H9 (cell line): ENCODE measurements at regions not wholly inside any gene's neighbourhood (a gene's known extent, or its start where the extent isn't known, plus 50 kb on each side); places are given as distances from the start of the nearest gene placed in this dataset.

ENCODE experiments used
- DNase-seq: peaks from one replicate; pipeline ENCODE4 v3.0.0-alpha.2; 2017
- H2AFZ ChIP-seq: one replicate; pipeline ENCODE4 v1.6.1; 2013; ENCODE audit warnings: mild to moderate bottlenecking, low read length, control low read depth, moderate library complexity
- H2AK5ac ChIP-seq: 2 replicates; pipeline ENCODE4 v1.6.1; 2013; ENCODE audit warnings: low read length, control low read depth, mixed read lengths; ENCODE audit not compliant: insufficient read length
- H2BK120ac ChIP-seq: one replicate; pipeline ENCODE4 v1.6.1; 2013; ENCODE audit warnings: low read depth, mild to moderate bottlenecking, low read length, control low read depth, inconsistent platforms; ENCODE audit not compliant: poor library complexity, severe bottlenecking
- H2BK12ac ChIP-seq: 2 replicates; pipeline ENCODE4 v1.6.1; 2013; ENCODE audit warnings: low read length, control low read depth, mixed read lengths, low read depth; ENCODE audit not compliant: insufficient read length
- H2BK15ac ChIP-seq: 2 replicates; pipeline ENCODE4 v1.6.1; 2013; ENCODE audit warnings: low read depth, low read length, control low read depth
- H2BK20ac ChIP-seq: one replicate; pipeline ENCODE4 v1.6.1; 2013; ENCODE audit warnings: low read depth, mild to moderate bottlenecking, low read length, control low read depth, inconsistent platforms; ENCODE audit not compliant: poor library complexity, severe bottlenecking
- H2BK5ac ChIP-seq: 2 replicates; pipeline ENCODE4 v1.6.1; 2013; ENCODE audit warnings: low read length, control low read depth, mixed read lengths; ENCODE audit not compliant: insufficient read length
- H3K14ac ChIP-seq: 2 replicates; pipeline ENCODE4 v1.6.1; 2013; ENCODE audit warnings: low read length, control low read depth; ENCODE audit not compliant: insufficient read depth
- H3K18ac ChIP-seq: 2 replicates; pipeline ENCODE4 v1.6.1; 2013; ENCODE audit warnings: low read depth, mild to moderate bottlenecking, mixed read lengths, low read length, control low read depth; ENCODE audit not compliant: insufficient read length
- H3K23ac ChIP-seq: 2 replicates; pipeline ENCODE4 v1.6.1; 2013; ENCODE audit warnings: low read length, control low read depth, mixed read lengths, low read depth; ENCODE audit not compliant: insufficient read length
- H3K23me2 ChIP-seq: 2 replicates; pipeline ENCODE4 v1.6.1; 2013; ENCODE audit warnings: low read depth, mild to moderate bottlenecking, mixed read lengths, low read length, control low read depth; ENCODE audit not compliant: insufficient read length, poor library complexity, severe bottlenecking
- H3K27ac ChIP-seq: 2 replicates; pipeline ENCODE4 v1.5.1; 2013; ENCODE audit warnings: low read length, control low read depth, mixed read lengths, low read depth; ENCODE audit not compliant: insufficient read length
- H3K27me3 ChIP-seq: 2 replicates; pipeline ENCODE4 v1.6.1; 2013; ENCODE audit warnings: low read length, control low read depth, inconsistent platforms; ENCODE audit not compliant: insufficient read depth
- H3K4ac ChIP-seq: 2 replicates; pipeline ENCODE4 v1.6.1; 2013; ENCODE audit warnings: low read depth, mild to moderate bottlenecking, control low read depth, inconsistent platforms, low read length, moderate library complexity
- H3K4me1 ChIP-seq: 2 replicates; pipeline ENCODE4 v1.6.1; 2013; ENCODE audit warnings: low read length, control low read depth, inconsistent platforms; ENCODE audit not compliant: insufficient read depth
- H3K4me2 ChIP-seq: 2 replicates; pipeline ENCODE4 v1.6.1; 2013; ENCODE audit warnings: low read length, control low read depth, mixed read lengths; ENCODE audit not compliant: insufficient read length, insufficient read depth
- H3K56ac ChIP-seq: 2 replicates; pipeline ENCODE4 v1.6.1; 2013; ENCODE audit warnings: low read depth, mild to moderate bottlenecking, mixed read lengths, low read length, control low read depth; ENCODE audit not compliant: insufficient read length
- H3K79me1 ChIP-seq: 2 replicates; pipeline ENCODE4 v1.6.1; 2013; ENCODE audit warnings: low read depth, mild to moderate bottlenecking, moderate library complexity, low read length, control low read depth, inconsistent platforms; ENCODE audit not compliant: insufficient read depth, poor library complexity, severe bottlenecking
- H3K79me2 ChIP-seq: 2 replicates; pipeline ENCODE4 v1.6.1; 2013; ENCODE audit warnings: low read length, control low read depth, inconsistent platforms; ENCODE audit not compliant: insufficient read depth
- H3K9ac ChIP-seq: 2 replicates; pipeline ENCODE4 v1.6.1; 2013; ENCODE audit warnings: low read length, control low read depth, mixed read lengths; ENCODE audit not compliant: insufficient read length; ENCODE audit errors: extremely low read depth
- H3K9me3 ChIP-seq: one replicate; pipeline ENCODE4 v1.6.1; 2013; ENCODE audit warnings: low read depth, low read length, inconsistent platforms; ENCODE audit not compliant: control insufficient read depth
- H3T11ph ChIP-seq: one replicate; pipeline ENCODE4 v1.6.1; 2013; ENCODE audit warnings: mild to moderate bottlenecking, low read length, control low read depth, inconsistent platforms
- H4K20me1 ChIP-seq: one replicate; pipeline ENCODE4 v1.6.1; 2013; ENCODE audit not compliant: control insufficient read depth, insufficient read length, insufficient read depth
- H4K5ac ChIP-seq: 2 replicates; pipeline ENCODE4 v1.6.1; 2013; ENCODE audit warnings: low read depth, mild to moderate bottlenecking, mixed read lengths, low read length, control low read depth; ENCODE audit not compliant: insufficient read length
- H4K8ac ChIP-seq: replicated peaks from 2 replicates; pipeline ENCODE4 v1.6.1; 2013; ENCODE audit warnings: low read length, control low read depth, mixed read lengths, low read depth; ENCODE audit not compliant: insufficient read length
- H4K91ac ChIP-seq: 2 replicates; pipeline ENCODE4 v1.6.1; 2013; ENCODE audit warnings: low read depth, mild to moderate bottlenecking, moderate library complexity, mixed read lengths, low read length, control low read depth; ENCODE audit not compliant: insufficient read length
- H3K27ac Mint-ChIP-seq, 3 experiments: 2 replicates in 2 of 3; 3 replicates in 1 of 3; pipeline ENCODE4 v1.8.0; 2020 to 2021; ENCODE audit warnings: mixed read lengths in 3 of 3, mild to moderate bottlenecking in 1 of 3, moderate library complexity in 1 of 3
- H3K27me3 Mint-ChIP-seq: 2 replicates; pipeline ENCODE4 v1.8.0; 2021; ENCODE audit warnings: low read depth, mild to moderate bottlenecking, moderate library complexity, mixed read lengths
- H3K36me3 Mint-ChIP-seq, 3 experiments: 2 replicates in 2 of 3; 3 replicates in 1 of 3; pipeline ENCODE4 v1.8.0; 2020 to 2021; ENCODE audit warnings: low read depth in 3 of 3, mixed read lengths in 3 of 3; ENCODE audit not compliant: insufficient read depth in 1 of 3
- H3K4me1 Mint-ChIP-seq, 2 experiments: 2 replicates each; pipeline ENCODE4 v1.8.0; 2020; ENCODE audit warnings: mixed read lengths in 2 of 2
- H3K4me3 Mint-ChIP-seq, 2 experiments: 2 replicates in 1 of 2; 3 replicates in 1 of 2; pipeline ENCODE4 v1.8.0; 2020 to 2021; ENCODE audit warnings: mild to moderate bottlenecking in 2 of 2, mixed read lengths in 2 of 2, moderate library complexity in 1 of 2
- H3K9me3 Mint-ChIP-seq, 2 experiments: 2 replicates in 1 of 2; 3 replicates in 1 of 2; pipeline ENCODE4 v1.8.0; 2020; ENCODE audit warnings: mild to moderate bottlenecking in 2 of 2, mixed read lengths in 2 of 2, moderate library complexity in 1 of 2
- WGBS: extraction: QIAGEN DNeasy Blood & Tissue Kit; methylation state at CpG from one replicate; pipeline ENCODE4 v1.1.7; 2013; ENCODE audit warnings: missing lambda C conversion rate, low lambda C conversion rate, mixed read lengths; ENCODE audit not compliant: insufficient read length; ENCODE audit errors: extremely low coverage; 5-methylcytosine and 5-hydroxymethylcytosine counted together
- TF ChIP-seq, protein P1 (sequence below): fragments of 200-600 bp; sonication (generic); conservative IDR thresholded peaks from 3 replicates; pipeline ENCODE4 v1.8.0; 2021; ENCODE audit warnings: antibody characterized with exemption, mild to moderate bottlenecking

DNA sequence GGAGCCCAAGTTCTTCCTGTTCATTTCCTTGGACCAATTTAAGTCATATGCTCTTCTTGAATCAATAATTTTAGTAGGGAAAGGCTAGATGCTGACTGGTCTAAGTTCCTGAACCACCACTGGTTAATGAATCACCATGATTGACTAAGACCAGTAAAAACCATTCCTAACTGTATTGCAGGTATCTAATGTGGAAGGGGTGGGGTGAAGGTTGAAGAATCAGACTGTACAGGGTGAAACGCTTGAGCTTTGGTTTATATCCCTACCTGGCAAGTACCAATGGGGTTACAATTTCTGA is 100.1 kb downstream of the DYRK2 start:
- Histone ChIP-seq H2BK12ac (no peak overlapping the region), H2AFZ (no peak overlapping the region), H2BK120ac (no peak overlapping the region), H3K56ac (no peak overlapping the region), H2BK15ac (no peak overlapping the region), H4K8ac (no peak overlapping the region), H4K91ac (no peak overlapping the region), H2BK5ac (no peak overlapping the region), H3K9ac (no peak overlapping the region), H3K79me2 (no peaks in the 10 kb centered on the region), H3K18ac (no peak overlapping the region), H2BK20ac (no peak overlapping the region), H3K4me2 (no peak overlapping the region), H3K27ac (no peak overlapping the region), H3K4ac (no peak overlapping the region), H3K79me1 (no peaks in the 10 kb centered on the region), H3K27me3 (no peaks in the 10 kb centered on the region), H3K9me3 (no peaks in the 10 kb centered on the region), H2AK5ac (no peak overlapping the region), H3K4me1 (no peaks in the 10 kb centered on the region), H4K5ac (no peak overlapping the region), H4K20me1 (no peaks in the 10 kb centered on the region), H3T11ph (no peak overlapping the region), H3K14ac (no peak overlapping the region), H3K23me2 (no peaks in the 10 kb centered on the region), H3K23ac (no peak overlapping the region)
- no CpG with 5 or more reads among the region's 1 CpG for WGBS
- Mint-ChIP-seq H3K4me3 (no peak overlapping the region), H3K27ac (no peak overlapping the region), H3K36me3 (peaks cover 0 to 2% (median 0%) of the 10 kb centered on the region in 3 experiments; a peak in 2 of 7 replicates), H3K27me3 (no peaks in the 10 kb centered on the region), H3K9me3 (peaks cover 2 to 5% of the 10 kb centered on the region in 2 experiments; a peak in 3 of 5 replicates), H3K4me1 (no peaks in the 10 kb centered on the region)
- TF ChIP-seq, protein P1, sequence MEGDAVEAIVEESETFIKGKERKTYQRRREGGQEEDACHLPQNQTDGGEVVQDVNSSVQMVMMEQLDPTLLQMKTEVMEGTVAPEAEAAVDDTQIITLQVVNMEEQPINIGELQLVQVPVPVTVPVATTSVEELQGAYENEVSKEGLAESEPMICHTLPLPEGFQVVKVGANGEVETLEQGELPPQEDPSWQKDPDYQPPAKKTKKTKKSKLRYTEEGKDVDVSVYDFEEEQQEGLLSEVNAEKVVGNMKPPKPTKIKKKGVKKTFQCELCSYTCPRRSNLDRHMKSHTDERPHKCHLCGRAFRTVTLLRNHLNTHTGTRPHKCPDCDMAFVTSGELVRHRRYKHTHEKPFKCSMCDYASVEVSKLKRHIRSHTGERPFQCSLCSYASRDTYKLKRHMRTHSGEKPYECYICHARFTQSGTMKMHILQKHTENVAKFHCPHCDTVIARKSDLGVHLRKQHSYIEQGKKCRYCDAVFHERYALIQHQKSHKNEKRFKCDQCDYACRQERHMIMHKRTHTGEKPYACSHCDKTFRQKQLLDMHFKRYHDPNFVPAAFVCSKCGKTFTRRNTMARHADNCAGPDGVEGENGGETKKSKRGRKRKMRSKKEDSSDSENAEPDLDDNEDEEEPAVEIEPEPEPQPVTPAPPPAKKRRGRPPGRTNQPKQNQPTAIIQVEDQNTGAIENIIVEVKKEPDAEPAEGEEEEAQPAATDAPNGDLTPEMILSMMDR = no peak
- no peak for DNase-seq
